NK-92 treated with Interleukin-12 subunit alpha and Interleukin-12 subunit beta, amount 100 ng/mL, for 24 hours (cell line): ENCODE measurements at regions not wholly inside any gene's neighbourhood (a gene's known extent, or its start where the extent isn't known, plus 50 kb on each side); places are given as distances from the start of the nearest gene placed in this dataset.
"Not testable (repeated sequence)": the region's sequence is repeated elsewhere in the genome, so short reads cannot be mapped to it uniquely, and the experiment has no call there.

Experiments used
- DNase-seq: peaks from one replicate; lab custom pipeline; 2025; lab: John Stamatoyannopoulos, UW

GRCh38 chrX:5295004-5295403, 933.7 kb downstream of the NLGN4X start:
- no peak for DNase-seq

- DNase-seq: no peak
Measured at GRCh38 chrX:5290635-5291034, 938.0 kb downstream of the NLGN4X start.

DNA sequence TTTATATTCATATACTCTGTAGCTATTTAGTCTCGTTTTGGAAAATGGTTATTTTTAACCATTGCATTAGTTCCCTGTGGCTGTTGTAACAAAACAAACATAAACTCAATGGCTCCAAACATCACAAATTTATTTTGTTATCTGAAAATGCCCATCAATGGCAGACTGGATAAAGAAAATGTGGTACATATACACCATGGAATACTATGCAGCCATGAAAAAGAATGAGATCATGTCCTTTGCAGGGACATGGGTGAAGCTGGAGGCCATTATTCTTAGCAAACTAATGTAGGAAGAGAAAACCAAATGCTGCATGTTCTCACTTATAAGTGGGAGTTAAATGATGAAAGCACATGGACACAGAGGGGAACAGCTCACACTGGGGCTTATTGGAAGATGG, 938.7 kb downstream of the NLGN4X start:
- DNase-seq: not testable (repeated sequence)

DNA sequence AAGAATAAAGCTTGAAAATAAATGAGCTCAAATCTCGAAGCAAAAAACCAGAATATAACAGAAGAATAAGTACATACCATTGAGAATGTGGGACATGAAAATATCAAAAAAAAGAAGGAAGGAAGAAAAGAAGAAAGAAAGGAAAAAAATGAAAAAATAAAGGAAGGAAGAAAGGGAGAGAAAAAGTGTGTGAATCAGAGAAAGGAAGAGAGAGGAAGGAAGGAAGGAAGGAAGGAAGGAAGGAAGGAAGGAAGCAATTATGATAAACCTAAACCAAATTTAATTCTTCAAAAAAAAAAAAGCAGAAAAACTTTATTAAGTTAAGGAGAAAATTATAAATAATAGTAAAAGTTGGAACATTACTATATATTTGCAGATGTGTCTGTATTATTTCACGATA, 949.8 kb downstream of the NLGN4X start:
- no peak for DNase-seq

GRCh38 chrX:5265324-5265850, 963.3 kb downstream of the NLGN4X start:
- DNase-seq: no peak

GRCh38 chrX:5250106-5250505, 978.6 kb downstream of the NLGN4X start:
- no peak for DNase-seq

DNA sequence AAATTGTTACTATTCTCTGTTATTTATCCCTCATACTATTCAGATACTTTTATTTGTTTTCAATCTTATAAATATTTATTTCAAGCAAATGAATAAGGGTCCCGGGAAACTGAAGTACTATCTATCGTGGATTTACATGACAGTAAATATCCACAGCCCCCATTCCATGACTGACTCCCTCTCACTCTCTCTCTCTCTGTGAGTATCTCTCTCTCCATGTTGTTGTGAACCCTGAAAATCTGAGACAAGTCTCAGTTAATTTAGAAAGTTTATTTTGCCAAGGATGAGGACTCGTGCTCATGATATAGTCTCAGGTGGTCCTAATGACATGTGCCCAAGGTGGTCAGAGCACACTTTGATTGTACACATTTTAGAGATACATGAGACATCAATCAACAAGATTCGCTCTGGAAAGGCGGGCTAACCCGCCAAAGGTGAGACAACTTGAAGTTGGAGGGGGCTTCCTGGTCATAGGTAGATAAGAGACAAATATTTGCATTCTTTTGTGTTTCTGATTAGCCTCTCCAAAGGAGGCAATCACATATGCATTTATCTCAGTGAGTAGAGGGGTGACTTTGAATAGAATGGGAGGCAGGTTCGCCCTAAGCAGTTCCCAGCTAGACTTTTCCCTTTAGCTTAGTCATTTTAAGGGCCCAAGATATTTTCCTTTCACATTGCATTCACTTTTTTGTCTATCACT, 986.4 kb downstream of the NLGN4X start:
- no peak for DNase-seq

DNA sequence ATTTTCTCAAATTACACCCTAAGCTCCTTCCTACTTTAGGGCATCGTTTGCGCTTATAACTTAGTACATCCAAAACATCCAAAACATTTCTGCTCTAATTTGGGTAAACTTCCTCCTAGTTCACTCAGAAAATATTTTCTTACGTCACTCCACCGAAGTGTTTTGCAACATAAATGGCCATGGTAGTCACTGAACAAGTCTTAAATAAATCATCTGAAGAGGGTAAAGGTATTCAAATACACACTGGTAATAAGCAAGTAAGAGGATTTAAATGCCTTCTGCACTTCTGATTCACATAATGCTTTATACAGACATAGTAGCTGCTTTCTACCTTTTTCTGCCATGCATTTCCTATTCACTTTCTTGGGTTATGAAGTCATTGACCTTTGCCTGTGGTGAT, 991.9 kb downstream of the NLGN4X start:
- DNase-seq: no peak

GRCh38 chrX:5236096-5236495, 992.6 kb downstream of the NLGN4X start:
- DNase-seq: no peak

DNA sequence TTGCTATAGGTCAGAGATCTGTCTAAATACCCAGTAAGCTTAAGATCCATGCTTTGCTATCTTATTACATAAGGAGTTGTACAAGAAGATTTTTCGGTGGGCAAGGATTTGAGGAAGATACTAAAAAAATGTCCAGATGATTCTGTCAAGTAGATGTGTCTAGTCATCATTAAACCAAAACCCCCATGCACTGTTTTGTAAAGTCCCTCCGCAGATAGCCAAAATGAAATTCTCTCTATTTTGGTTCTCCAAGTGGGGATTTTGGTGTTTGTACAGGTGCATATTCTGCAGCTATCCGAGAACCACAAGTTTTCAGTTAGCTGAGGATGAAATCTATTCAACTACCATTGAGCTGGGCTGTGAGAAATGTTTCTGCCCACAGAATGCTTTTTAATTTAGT, 994.8 kb downstream of the NLGN4X start:
- no peak for DNase-seq

DNA sequence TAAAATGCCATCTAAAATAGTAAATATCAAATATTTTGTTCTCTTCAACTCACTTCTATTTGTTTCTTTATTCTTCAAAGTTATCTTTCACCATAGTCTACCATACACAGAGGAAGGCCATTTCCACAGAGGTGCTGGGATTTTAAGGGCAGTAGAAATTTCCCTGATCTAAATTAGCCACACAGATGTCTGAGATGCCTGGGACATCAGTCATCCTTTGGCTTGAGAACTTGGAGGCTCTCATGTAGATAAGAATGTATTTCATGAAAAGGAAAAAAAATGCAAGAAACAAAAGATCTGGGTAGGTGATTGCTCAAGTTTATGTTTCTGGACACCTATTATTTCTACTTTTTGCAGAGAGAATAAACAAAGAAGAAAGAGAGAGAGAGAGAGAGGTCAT, 1008.2 kb downstream of the NLGN4X start:
- no peak for DNase-seq

GRCh38 chrX:5194806-5195205, 1033.9 kb downstream of the NLGN4X start:
- DNase-seq: no peak

- DNase-seq: no peak
Measured at GRCh38 chrX:5180135-5180741, 1048.4 kb downstream of the NLGN4X start.

- no peak for DNase-seq
Measured at GRCh38 chrX:5176766-5177165, 1051.9 kb downstream of the NLGN4X start.

DNA sequence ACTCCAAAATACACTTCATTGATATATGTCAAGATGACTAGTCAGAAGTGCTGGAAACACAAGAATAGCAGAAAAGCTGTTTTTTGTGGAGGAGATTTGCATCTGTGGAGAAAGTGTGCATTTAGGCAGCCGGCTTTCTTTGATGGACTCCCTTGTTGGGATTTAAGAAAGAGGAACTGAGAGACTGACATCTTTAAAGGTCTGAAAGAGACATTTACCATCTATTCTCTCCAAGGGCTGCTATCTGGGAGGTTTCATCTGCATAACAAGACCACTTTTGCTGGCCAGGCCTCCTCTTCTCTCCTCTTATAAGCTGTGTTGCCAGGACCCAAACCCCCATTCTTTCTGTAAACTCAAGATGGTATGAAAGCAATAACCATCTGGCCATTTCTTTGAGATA, 1065.0 kb downstream of the NLGN4X start:
- DNase-seq: no peak

DNA sequence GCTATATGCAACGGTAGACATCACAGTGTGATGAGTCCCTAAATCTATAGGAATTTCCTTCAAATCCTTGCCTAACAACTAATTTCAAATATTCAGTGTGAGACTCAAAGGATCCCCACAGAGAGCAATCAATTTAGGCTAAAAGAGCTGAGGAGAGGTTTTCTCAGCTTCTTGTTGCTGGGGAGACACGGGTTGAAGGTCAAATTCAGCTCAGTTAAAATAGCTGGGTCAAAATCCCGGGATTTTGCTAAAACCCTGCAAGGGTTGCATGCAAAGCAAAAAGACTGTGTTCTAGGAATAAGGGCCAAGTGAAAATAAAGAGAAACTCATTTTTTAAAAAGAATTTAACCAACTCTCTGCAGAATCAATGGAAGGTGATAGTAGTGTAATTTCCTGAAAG, 1073.4 kb downstream of the NLGN4X start:
- DNase-seq: no peak

DNA sequence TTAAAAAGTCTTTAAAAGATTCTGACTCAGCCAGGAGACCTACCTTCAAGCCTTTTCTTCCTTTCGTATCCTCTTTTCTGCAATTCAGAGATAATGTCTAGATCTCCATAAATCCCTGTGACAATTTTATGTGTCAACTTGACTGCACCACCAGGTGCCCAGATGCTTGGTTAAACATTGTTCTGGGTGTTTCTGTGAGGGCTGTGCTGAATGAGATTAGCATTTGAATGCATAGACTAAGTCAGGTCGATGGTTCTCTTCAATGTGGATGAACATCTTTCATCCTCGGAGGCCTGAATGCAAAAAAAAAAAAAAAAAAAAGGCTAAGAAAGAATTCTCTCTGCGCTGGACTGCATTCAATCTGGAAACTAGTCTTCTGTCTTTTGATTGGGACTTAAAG, 1082.7 kb downstream of the NLGN4X start:
- no peak for DNase-seq

GRCh38 chrX:5142644-5143043, 1086.0 kb downstream of the NLGN4X start:
- DNase-seq: no peak

DNA sequence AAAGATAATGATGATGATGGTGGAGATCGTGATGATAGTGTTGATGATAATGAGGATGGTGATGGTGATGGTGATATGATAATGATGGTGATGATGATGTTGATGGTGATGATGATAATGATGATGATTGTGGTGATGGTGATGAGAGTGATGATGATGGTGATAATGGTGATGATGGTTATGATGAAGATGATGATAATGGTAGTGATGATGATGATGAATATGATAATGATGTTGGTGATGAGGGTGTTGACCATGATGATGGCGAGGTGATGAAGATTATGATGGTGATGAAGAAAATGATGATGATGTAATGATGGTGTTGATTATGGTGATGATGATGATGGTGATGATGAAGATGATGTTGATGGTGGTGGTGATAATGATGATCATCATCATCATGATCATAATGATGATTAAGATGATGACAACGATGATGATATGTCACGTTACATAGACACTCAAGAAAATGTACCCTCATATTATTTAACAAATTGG, 1106.4 kb downstream of the NLGN4X start:
- DNase-seq: no peak

GRCh38 chrX:5117816-5118215, 1110.9 kb downstream of the NLGN4X start:
- no peak for DNase-seq

GRCh38 chrX:5113128-5113527, 1115.5 kb downstream of the NLGN4X start:
- no peak for DNase-seq

GRCh38 chrX:5100004-5100403, 1128.7 kb downstream of the NLGN4X start:
- DNase-seq: no peak

DNA sequence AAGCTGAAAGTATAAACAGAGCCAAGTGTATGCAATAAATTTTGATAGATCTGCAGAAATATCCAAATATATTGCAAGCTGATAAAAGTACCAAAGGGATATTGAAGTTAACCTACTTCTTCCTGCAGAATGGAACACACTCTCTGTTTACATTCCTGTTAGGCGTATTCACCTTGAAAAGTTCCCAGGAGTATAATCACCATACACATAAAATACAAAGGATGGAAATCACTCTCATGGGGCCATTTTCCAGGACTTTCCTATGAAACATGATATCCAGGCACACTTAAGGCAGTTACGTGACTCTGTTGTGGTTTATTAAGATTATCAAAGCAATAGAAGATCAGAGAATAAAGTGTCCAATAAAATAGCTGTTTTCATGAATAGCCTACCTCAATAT, 1142.3 kb downstream of the NLGN4X start:
- DNase-seq: no peak

GRCh38 chrX:5084279-5084678, 1144.4 kb downstream of the NLGN4X start:
- no peak for DNase-seq
